AG04450 (cell line): ENCODE measurements at regions not wholly inside any gene's neighbourhood (a gene's known extent, or its start where the extent isn't known, plus 50 kb on each side); places are given as distances from the start of the nearest gene placed in this dataset.

Experiments used
- CTCF ChIA-PET: fragments of 300-600, 350-600 bp; formaldehyde crosslinking; extraction: SDS; loops from one replicate; lab custom pipeline; 2022; ENCODE audit warnings: antibody characterized with exemption, inconsistent platforms; lab: Charles Lee
- POLR2A ChIA-PET: fragments of 350-600 bp; formaldehyde crosslinking; extraction: SDS; loops from one replicate; lab custom pipeline; 2021; ENCODE audit warnings: antibody characterized with exemption, inconsistent platforms; lab: Yijun Ruan, JAX
- DNase-seq: peaks from one replicate; pipeline ENCODE4 v3.0.0-alpha.2; 2011; ENCODE audit warnings: low read depth, low spot score
- H3K27ac ChIP-seq: one replicate; pipeline ENCODE4 v1.5.1; 2012; ENCODE audit warnings: low read depth, low read length, control low read depth
- H3K27me3 ChIP-seq: one replicate; pipeline ENCODE4 v1.6.0; 2012; ENCODE audit warnings: low read length; ENCODE audit not compliant: control insufficient read depth, insufficient read depth
- H3K4me3 ChIP-seq: 2 replicates; pipeline ENCODE4 v1.5.1; 2011; ENCODE audit warnings: mild to moderate bottlenecking, low read depth, low read length, control low read depth
- H3K9me3 ChIP-seq: 2 replicates; pipeline ENCODE4 v1.5.1; 2012; ENCODE audit warnings: low read length; ENCODE audit not compliant: control insufficient read depth, insufficient read depth
- TF ChIP-seq, protein P1 (sequence below): IDR thresholded peaks from 2 replicates; pipeline ENCODE4 v1.5.1; 2011; ENCODE audit warnings: low read depth, low read length, control low read depth, inconsistent platforms

GRCh38 chr4:187046471-187046870 lies 322.8 kb upstream of the FAT1 start:
- ChIA-PET CTCF (interaction anchor here (0.7 kb wide), 1 partner anchor 98 kb away, joined by 3 read pairs; no protein-coding TSS in a partner anchor), POLR2A (no interaction called here)
- no peak overlapping the region for H3K4me3 ChIP-seq
- H3K9me3 ChIP-seq, result peaks cover 3% of the 10 kb centered on the region; the same call in 1 of the 2 replicates
- H3K27me3 ChIP-seq, result peaks cover 2% of the 10 kb centered on the region
- TF ChIP-seq, protein P1, sequence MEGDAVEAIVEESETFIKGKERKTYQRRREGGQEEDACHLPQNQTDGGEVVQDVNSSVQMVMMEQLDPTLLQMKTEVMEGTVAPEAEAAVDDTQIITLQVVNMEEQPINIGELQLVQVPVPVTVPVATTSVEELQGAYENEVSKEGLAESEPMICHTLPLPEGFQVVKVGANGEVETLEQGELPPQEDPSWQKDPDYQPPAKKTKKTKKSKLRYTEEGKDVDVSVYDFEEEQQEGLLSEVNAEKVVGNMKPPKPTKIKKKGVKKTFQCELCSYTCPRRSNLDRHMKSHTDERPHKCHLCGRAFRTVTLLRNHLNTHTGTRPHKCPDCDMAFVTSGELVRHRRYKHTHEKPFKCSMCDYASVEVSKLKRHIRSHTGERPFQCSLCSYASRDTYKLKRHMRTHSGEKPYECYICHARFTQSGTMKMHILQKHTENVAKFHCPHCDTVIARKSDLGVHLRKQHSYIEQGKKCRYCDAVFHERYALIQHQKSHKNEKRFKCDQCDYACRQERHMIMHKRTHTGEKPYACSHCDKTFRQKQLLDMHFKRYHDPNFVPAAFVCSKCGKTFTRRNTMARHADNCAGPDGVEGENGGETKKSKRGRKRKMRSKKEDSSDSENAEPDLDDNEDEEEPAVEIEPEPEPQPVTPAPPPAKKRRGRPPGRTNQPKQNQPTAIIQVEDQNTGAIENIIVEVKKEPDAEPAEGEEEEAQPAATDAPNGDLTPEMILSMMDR, result no peak
- DNase-seq, result no peak
- no peak overlapping the region for H3K27ac ChIP-seq

GRCh38 chr4:187059021-187059420 lies 335.4 kb upstream of the FAT1 start:
- no peak for DNase-seq
- H3K9me3 ChIP-seq, result peaks cover 5% of the 10 kb centered on the region; the same call in 1 of the 2 replicates
- TF ChIP-seq, protein P1, result no peak
- ChIA-PET POLR2A (no interaction called here), CTCF (no interaction called here)
- H3K4me3 ChIP-seq, result no peak overlapping the region
- H3K27ac ChIP-seq, result no peak overlapping the region
- peaks cover 1% of the 10 kb centered on the region for H3K27me3 ChIP-seq

DNA sequence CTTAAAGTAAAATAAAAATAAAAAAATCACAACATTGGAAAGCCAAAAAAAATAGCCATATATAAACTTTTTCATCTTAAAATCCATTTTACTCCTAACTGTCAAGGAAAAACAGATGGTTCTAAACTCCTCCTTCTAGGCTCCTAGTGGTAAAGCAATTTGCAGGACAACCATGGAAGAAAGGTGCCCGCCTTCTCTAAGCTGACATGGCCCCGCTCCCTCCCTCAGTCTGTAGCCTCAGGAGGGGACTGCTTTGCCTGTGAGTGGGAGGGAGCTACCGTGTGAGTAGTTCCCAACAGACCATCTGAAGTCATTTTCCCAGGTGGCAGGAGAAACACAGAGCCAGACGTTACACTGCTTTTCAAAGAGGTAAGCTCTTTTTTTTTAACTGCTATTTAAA lies 336.2 kb upstream of the FAT1 start:
- CTCF ChIA-PET, result no interaction called here
- Histone ChIP-seq H3K9me3 (peaks cover 7% of the 10 kb centered on the region; the same call in 1 of the 2 replicates), H3K4me3 (no peak overlapping the region), H3K27me3 (peaks cover 2% of the 10 kb centered on the region), H3K27ac (no peak overlapping the region)
- DNase-seq, result no peak
- TF ChIP-seq, protein P1, result no peak
- POLR2A ChIA-PET, result no interaction called here

GRCh38 chr4:187060551-187060950 lies 336.9 kb upstream of the FAT1 start:
- no peak overlapping the region for H3K4me3 ChIP-seq
- ChIA-PET POLR2A (no interaction called here), CTCF (no interaction called here)
- TF ChIP-seq, protein P1, result no peak
- DNase-seq, result no peak
- H3K9me3 ChIP-seq, result peaks cover 7% of the 10 kb centered on the region; the same call in 1 of the 2 replicates
- peaks cover 2% of the 10 kb centered on the region for H3K27me3 ChIP-seq
- no peak overlapping the region for H3K27ac ChIP-seq

GRCh38 chr4:187063251-187063650 lies 339.6 kb upstream of the FAT1 start:
- POLR2A ChIA-PET, result no interaction called here
- TF ChIP-seq, protein P1, result no peak

More at GRCh38 chr4:187063251-187063650, 339.6 kb upstream of the FAT1 start:
- peaks cover 7% of the 10 kb centered on the region; the same call in 1 of the 2 replicates for H3K9me3 ChIP-seq
- CTCF ChIA-PET, result interaction anchor here (0.7 to 1.1 kb wide), 3 partner anchors 37 to 1569 kb away, joined by 3 to 5 read pairs (median 4); no protein-coding TSS in a partner anchor
- no peak overlapping the region for H3K4me3 ChIP-seq
- H3K27ac ChIP-seq, result no peak overlapping the region
- no peak for DNase-seq
- peaks cover 2% of the 10 kb centered on the region for H3K27me3 ChIP-seq
